Right atrium auricular region (tissue), 2 donors: ENCODE measurements at regions not wholly inside any gene's neighbourhood (a gene's known extent, or its start where the extent isn't known, plus 50 kb on each side); places are given as distances from the start of the nearest gene placed in this dataset.

ENCODE experiments used
- DNase-seq: peaks from one replicate; pipeline ENCODE4 v3.0.0-alpha.2; 2019; ENCODE audit warnings: low spot score
- H3K27ac ChIP-seq, 2 donors: fragments of 200-600 bp; sonication (generic); 1 replicate in 1 of 2; 2 replicates in 1 of 2; pipeline ENCODE4 v1.5.1; 2016 to 2019
- H3K27me3 ChIP-seq, 2 donors: fragments of 200-600 bp; sonication (generic); one replicate each; pipeline versions ENCODE4 v1.5.1 to v1.6.0; 2017 to 2019
- H3K36me3 ChIP-seq: fragments of 200-600 bp; sonication (generic); one replicate; pipeline ENCODE4 v1.5.1; 2016
- H3K4me1 ChIP-seq, 2 donors: fragments of 200-600 bp; sonication (generic); one replicate each; pipeline versions ENCODE4 v1.5.1 to v1.6.0; 2017 to 2019
- H3K4me3 ChIP-seq, 2 donors: fragments of 200-600 bp; sonication (generic); 1 replicate in 1 of 2; 2 replicates in 1 of 2; pipeline ENCODE4 v1.5.1; 2017 to 2019; ENCODE audit warnings: mild to moderate bottlenecking in 1 of 2, moderate library complexity in 1 of 2
- H3K9me3 ChIP-seq, 2 donors: fragments of 200-600 bp; sonication (generic); one replicate each; pipeline ENCODE4 v1.5.1; 2019
- TF ChIP-seq, protein P1 (sequence below), 2 donors: fragments of 200-600 bp; sonication (generic); IDR thresholded peaks; one replicate each; pipeline ENCODE4 v1.5.1; 2019; ENCODE audit warnings: antibody characterized with exemption in 2 of 2

DNA sequence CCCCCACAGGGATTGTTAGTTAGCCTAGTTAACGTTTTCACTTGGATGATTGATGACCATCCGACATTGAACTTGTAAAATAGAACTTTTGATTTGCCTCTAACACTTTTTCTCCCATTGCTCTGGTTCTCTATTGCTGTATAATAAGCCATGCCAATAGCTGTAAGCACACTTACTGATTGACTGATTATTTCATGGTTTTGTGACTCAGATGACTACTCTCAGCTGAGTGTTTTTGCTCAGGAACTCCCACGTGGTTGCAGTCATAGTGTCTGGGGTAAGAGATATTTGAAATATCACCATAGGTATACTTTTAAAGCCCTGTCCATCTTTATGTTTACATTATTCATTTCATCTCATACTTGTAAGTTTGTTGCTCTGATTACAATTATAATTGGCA lies 1285.5 kb downstream of the STIM2 start:
- no peaks in the 10 kb centered on the region for H3K36me3 ChIP-seq
- H3K9me3 ChIP-seq: no peaks in the 10 kb centered on the region
- no peaks in the 10 kb centered on the region for H3K27me3 ChIP-seq
- no peak for DNase-seq
- no peaks in the 10 kb centered on the region for H3K4me1 ChIP-seq
- H3K4me3 ChIP-seq: no peak overlapping the region
- H3K27ac ChIP-seq: no peak overlapping the region
- TF ChIP-seq, protein P1, sequence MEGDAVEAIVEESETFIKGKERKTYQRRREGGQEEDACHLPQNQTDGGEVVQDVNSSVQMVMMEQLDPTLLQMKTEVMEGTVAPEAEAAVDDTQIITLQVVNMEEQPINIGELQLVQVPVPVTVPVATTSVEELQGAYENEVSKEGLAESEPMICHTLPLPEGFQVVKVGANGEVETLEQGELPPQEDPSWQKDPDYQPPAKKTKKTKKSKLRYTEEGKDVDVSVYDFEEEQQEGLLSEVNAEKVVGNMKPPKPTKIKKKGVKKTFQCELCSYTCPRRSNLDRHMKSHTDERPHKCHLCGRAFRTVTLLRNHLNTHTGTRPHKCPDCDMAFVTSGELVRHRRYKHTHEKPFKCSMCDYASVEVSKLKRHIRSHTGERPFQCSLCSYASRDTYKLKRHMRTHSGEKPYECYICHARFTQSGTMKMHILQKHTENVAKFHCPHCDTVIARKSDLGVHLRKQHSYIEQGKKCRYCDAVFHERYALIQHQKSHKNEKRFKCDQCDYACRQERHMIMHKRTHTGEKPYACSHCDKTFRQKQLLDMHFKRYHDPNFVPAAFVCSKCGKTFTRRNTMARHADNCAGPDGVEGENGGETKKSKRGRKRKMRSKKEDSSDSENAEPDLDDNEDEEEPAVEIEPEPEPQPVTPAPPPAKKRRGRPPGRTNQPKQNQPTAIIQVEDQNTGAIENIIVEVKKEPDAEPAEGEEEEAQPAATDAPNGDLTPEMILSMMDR (IDR thresholded peaks at IDR 0.05): no peak

- TF ChIP-seq, protein P1 (IDR thresholded peaks at IDR 0.05): no peak
- Histone ChIP-seq H3K9me3 (no peaks in the 10 kb centered on the region), H3K36me3 (no peaks in the 10 kb centered on the region)
Observed at GRCh38 chr4:28148221-28148620, 1287.6 kb downstream of the STIM2 start.

DNA sequence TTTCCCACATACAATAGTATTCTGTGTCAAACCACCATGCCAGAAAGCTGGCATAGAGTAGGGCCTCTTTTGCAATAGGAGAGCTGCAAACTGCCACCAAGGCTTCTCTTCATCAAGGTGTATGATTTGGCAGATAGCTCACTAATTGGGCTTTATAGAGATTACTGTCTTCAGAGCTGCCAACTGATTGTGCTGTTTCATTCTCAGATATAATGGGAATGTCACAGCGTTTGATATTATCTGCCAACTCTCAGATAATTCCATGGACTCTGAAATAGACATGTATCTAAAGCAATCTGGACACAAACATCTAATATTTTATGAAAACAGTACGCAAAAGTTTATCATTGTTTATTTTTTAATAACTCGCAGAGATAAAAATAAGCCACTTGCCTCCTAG lies 1289.1 kb downstream of the STIM2 start:
- Histone ChIP-seq H3K27ac (no peak overlapping the region), H3K4me3 (no peak overlapping the region), H3K9me3 (no peaks in the 10 kb centered on the region), H3K4me1 (no peaks in the 10 kb centered on the region), H3K27me3 (no peaks in the 10 kb centered on the region), H3K36me3 (no peaks in the 10 kb centered on the region)
- no peak for DNase-seq
- TF ChIP-seq, protein P1 (IDR thresholded peaks at IDR 0.05): no peak

More at GRCh38 chr4:28148221-28148620, 1287.6 kb downstream of the STIM2 start:
- DNase-seq: no peak
- no peaks in the 10 kb centered on the region for H3K4me1 ChIP-seq
- no peaks in the 10 kb centered on the region for H3K27me3 ChIP-seq
- no peak overlapping the region for H3K27ac ChIP-seq
- no peak overlapping the region for H3K4me3 ChIP-seq

DNA sequence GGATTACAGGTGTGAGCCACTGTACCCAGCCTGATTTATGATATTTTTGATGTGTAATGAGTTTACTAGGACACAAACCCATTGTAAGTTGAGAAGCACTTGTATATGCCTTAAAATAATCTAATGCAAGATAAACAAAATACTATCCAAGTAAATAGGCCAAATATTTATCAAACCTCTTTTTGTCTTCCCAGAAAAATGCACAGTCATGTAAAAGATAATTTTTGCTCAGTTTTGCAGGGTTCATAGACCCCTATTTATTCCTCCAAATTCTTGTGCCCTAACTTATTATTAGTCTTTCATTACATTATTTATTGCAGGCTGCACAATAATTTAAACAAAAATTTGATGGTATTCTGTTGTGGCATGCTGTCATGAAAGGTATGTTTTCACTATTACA lies 1290.7 kb downstream of the STIM2 start:
- Histone ChIP-seq H3K4me3 (no peak overlapping the region), H3K36me3 (no peaks in the 10 kb centered on the region), H3K9me3 (no peaks in the 10 kb centered on the region), H3K27ac (no peak overlapping the region), H3K4me1 (no peaks in the 10 kb centered on the region), H3K27me3 (no peaks in the 10 kb centered on the region)
- no peak for DNase-seq
- TF ChIP-seq, protein P1 (IDR thresholded peaks at IDR 0.05): no peak

DNA sequence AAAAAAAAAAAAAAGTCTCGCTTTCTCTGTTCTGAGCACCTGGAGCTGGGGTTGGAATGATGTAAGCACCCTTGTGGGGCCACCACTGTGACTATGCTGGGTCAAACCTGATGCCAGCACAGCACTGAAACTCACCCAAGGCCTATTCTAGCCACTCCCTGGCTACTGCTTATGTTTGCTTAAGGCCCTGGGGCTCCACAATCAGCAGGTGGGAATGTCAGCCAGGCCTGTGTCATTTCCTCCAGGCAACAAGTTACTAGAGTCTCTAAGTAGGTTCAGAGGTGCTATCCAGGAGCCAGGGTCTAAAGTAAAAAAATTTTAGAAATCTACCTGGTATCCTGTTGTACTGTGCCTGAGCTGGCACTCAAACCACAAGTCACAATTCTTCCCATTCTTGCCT lies 1306.8 kb downstream of the STIM2 start:
- Histone ChIP-seq H3K9me3 (no peaks in the 10 kb centered on the region), H3K4me3 (no peak overlapping the region), H3K36me3 (no peaks in the 10 kb centered on the region), H3K27ac (no peak overlapping the region), H3K4me1 (no peaks in the 10 kb centered on the region), H3K27me3 (no peaks in the 10 kb centered on the region)
- no peak for DNase-seq
- TF ChIP-seq, protein P1 (IDR thresholded peaks at IDR 0.05): no peak

DNA sequence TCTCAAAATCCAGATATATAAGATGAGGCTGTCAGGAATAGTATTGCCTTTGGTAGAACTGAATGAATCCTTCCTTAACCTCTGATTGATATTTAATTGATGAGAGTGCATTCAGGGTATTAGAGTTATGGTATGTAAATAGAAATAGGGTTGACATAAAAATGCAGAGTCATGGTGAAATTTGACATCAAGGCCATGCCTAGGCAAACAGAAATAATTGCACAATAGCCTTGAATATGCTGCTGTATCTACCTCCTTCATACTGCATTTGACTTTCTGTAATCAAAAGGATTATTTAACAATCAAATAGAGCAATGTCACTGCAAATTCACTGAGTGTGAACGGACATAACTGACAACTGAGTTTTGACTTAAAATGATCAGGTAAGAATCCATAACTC lies 1316.3 kb downstream of the STIM2 start:
- Histone ChIP-seq H3K36me3 (no peaks in the 10 kb centered on the region), H3K4me3 (no peak overlapping the region), H3K27ac (no peak overlapping the region), H3K9me3 (no peaks in the 10 kb centered on the region), H3K27me3 (no peaks in the 10 kb centered on the region), H3K4me1 (no peaks in the 10 kb centered on the region)
- TF ChIP-seq, protein P1 (IDR thresholded peaks at IDR 0.05): no peak
- DNase-seq: no peak
